OCI-LY7 (cell line): ENCODE measurements at regions not wholly inside any gene's neighbourhood (a gene's known extent, or its start where the extent isn't known, plus 50 kb on each side); places are given as distances from the start of the nearest gene placed in this dataset.

Experiments used
- BruUV-seq: library from RNA; stranded (reverse); fragments of 400-500 nt; replicated peaks from 2 replicates; lab custom pipeline; 2021; lab: Mats Ljungman, UMichigan
- CTCF ChIA-PET: fragments of 300-600 bp; sonication (Branson Sonifier 250); formaldehyde crosslinking; loops from one replicate; lab custom pipeline; 2022; ENCODE audit warnings: antibody characterized with exemption; ENCODE audit not compliant: unreplicated experiment; lab: Charles Lee
- POLR2A ChIA-PET: fragments of 300-600 bp; sonication (Branson Sonifier 250); formaldehyde crosslinking; loops from one replicate; lab custom pipeline; 2022; ENCODE audit warnings: antibody characterized with exemption; lab: Charles Lee
- DNase-seq: peaks from one replicate; pipeline ENCODE4 v3.0.0-alpha.2; 2015; ENCODE audit warnings: low spot score
- H2AFZ ChIP-seq: fragments of 200-600 bp; sonication (generic), shearing (Covaris generic); 2 replicates; pipeline ENCODE4 v1.6.1; 2014; ENCODE audit warnings: mild to moderate bottlenecking, antibody characterized with exemption, low read length, moderate library complexity
- H3K27ac ChIP-seq: fragments of 200-600 bp; sonication (generic); 2 replicates; pipeline ENCODE4 v1.5.1; 2014; ENCODE audit warnings: mixed run types, low read depth, mild to moderate bottlenecking, moderate library complexity, low read length, inconsistent platforms; ENCODE audit not compliant: poor library complexity, severe bottlenecking
- H3K36me3 ChIP-seq: fragments of 200-600 bp; sonication (generic); 2 replicates; pipeline ENCODE4 v1.6.1; 2014; ENCODE audit warnings: mild to moderate bottlenecking, antibody characterized with exemption, low read length, moderate library complexity, mixed read lengths; ENCODE audit not compliant: insufficient read depth
- H3K4me1 ChIP-seq: fragments of 200-600 bp; sonication (generic); 2 replicates; pipeline ENCODE4 v1.5.1; 2014; ENCODE audit warnings: mild to moderate bottlenecking, low read length; ENCODE audit not compliant: insufficient read depth, poor library complexity, severe bottlenecking
- H3K4me2 ChIP-seq: fragments of 200-600 bp; sonication (generic); 2 replicates; pipeline ENCODE4 v1.6.1; 2014; ENCODE audit warnings: mild to moderate bottlenecking, low read length
- H3K4me3 ChIP-seq: fragments of 200-600 bp; sonication (generic); 2 replicates; pipeline ENCODE4 v1.5.1; 2014; ENCODE audit warnings: mild to moderate bottlenecking, low read depth, low read length; ENCODE audit not compliant: poor library complexity, severe bottlenecking
- H3K79me2 ChIP-seq: fragments of 200-600 bp; sonication (generic); 2 replicates; pipeline ENCODE4 v1.6.1; 2016; ENCODE audit warnings: low read depth, mild to moderate bottlenecking, low read length, moderate library complexity, mixed read lengths; ENCODE audit not compliant: insufficient read depth
- H3K9me2 ChIP-seq: fragments of 200-600 bp; sonication (generic); 2 replicates; pipeline ENCODE4 v1.6.1; 2016; ENCODE audit warnings: mild to moderate bottlenecking, low read length, mixed read lengths; ENCODE audit not compliant: insufficient read depth
- H3K9me3 ChIP-seq: fragments of 200-600 bp; sonication (generic); 2 replicates; pipeline ENCODE4 v1.6.1; 2014; ENCODE audit warnings: mild to moderate bottlenecking, mixed run types, low read length, mixed read lengths
- H4K20me1 ChIP-seq: fragments of 200-600 bp; sonication (generic); 2 replicates; pipeline ENCODE4 v1.6.1; 2014; ENCODE audit warnings: mild to moderate bottlenecking, antibody characterized with exemption, low read length, moderate library complexity, mixed read lengths; ENCODE audit not compliant: insufficient read depth
- EZH2phosphoT487 ChIP-seq: fragments of 200-600 bp; sonication (generic); IDR thresholded peaks from 2 replicates; pipeline ENCODE4 v1.6.1; 2018; ENCODE audit warnings: low read depth, borderline replicate concordance, mild to moderate bottlenecking, mixed run types, antibody characterized with exemption, low read length, moderate library complexity, mixed read lengths
- intact Hi-C: fragments of 100-400 bp; cut with micrococcal nuclease; formaldehyde crosslinking; loops from one replicate; pipeline ENCODE4 v1.10.0; 2022; ENCODE audit not compliant: unreplicated experiment
- TF ChIP-seq, protein P1 (sequence below): fragments of 200-600 bp; sonication (generic); conservative IDR thresholded peaks from 2 replicates; pipeline ENCODE4 v1.5.1; 2014; ENCODE audit warnings: mild to moderate bottlenecking, antibody characterized with exemption, low read length, moderate library complexity, mixed read lengths

DNA sequence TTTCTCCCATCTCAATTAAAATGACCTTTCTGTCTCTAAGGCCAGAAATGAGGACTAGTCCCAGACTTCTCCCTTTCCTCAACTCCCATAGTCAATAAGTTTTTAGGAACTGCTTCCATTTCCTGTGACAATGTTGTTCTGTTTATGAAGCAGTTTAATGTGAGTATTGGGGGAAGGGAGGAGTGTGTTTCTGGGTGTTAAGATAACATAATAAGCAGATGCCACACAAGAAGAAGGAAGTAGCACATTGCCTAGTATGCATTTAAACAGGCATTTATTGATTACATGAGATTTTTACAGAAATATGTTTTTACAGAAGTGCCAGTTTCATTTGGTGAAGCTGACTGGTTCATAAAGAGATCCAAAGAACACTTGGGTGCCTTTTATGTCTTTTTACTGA lies 65.6 kb upstream of the TNR start:
- ChIA-PET CTCF (no interaction called here), POLR2A (interaction anchor here (0.6 to 0.8 kb wide), 2 partner anchors 430 to 438 kb away, joined by 3 read pairs; no protein-coding TSS in a partner anchor)
- Histone ChIP-seq H3K36me3 (no peaks in the 10 kb centered on the region), H3K4me2 (no peak overlapping the region), H4K20me1 (no peaks in the 10 kb centered on the region), H3K9me2 (no peaks in the 10 kb centered on the region), H3K79me2 (no peaks in the 10 kb centered on the region), H3K9me3 (no peaks in the 10 kb centered on the region), H3K27ac (no peak overlapping the region), H3K4me1 (no peaks in the 10 kb centered on the region), H3K4me3 (no peak overlapping the region), H2AFZ (no peak overlapping the region)
- BruUV-seq = no TSS peak
- no peak for DNase-seq
- intact Hi-C loops = no loop called here
- TF ChIP-seq, protein P1, sequence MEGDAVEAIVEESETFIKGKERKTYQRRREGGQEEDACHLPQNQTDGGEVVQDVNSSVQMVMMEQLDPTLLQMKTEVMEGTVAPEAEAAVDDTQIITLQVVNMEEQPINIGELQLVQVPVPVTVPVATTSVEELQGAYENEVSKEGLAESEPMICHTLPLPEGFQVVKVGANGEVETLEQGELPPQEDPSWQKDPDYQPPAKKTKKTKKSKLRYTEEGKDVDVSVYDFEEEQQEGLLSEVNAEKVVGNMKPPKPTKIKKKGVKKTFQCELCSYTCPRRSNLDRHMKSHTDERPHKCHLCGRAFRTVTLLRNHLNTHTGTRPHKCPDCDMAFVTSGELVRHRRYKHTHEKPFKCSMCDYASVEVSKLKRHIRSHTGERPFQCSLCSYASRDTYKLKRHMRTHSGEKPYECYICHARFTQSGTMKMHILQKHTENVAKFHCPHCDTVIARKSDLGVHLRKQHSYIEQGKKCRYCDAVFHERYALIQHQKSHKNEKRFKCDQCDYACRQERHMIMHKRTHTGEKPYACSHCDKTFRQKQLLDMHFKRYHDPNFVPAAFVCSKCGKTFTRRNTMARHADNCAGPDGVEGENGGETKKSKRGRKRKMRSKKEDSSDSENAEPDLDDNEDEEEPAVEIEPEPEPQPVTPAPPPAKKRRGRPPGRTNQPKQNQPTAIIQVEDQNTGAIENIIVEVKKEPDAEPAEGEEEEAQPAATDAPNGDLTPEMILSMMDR = no peak
- no peak for TF ChIP-seq EZH2phosphoT487

DNA sequence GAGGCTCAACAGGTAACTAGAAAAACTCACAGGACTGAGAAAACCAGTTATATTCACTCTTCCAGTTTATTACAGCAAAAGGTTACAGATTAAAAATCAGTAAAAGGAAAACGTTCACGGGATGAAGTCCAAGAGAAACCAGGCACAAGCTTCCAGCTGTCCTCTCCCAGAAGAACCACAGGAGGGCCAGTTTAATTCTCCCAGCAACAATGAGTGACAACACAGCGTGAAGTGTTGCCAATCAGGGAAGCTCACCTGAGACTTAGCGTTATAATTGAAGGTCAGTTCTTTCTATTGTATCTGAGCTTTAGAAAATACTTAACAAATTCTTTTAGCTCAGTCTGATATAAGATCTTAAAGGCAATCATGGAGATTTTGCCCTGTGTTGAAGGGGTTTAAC lies 65.2 kb upstream of the TNR start:
- Histone ChIP-seq H3K9me2 (no peaks in the 10 kb centered on the region), H3K9me3 (no peaks in the 10 kb centered on the region), H3K27ac (no peak overlapping the region), H4K20me1 (no peaks in the 10 kb centered on the region), H3K4me2 (no peak overlapping the region), H3K79me2 (no peaks in the 10 kb centered on the region), H3K4me1 (no peaks in the 10 kb centered on the region), H3K36me3 (no peaks in the 10 kb centered on the region), H2AFZ (no peak overlapping the region), H3K4me3 (no peak overlapping the region)
- CTCF ChIA-PET = no interaction called here
- no TSS peak for BruUV-seq
- intact Hi-C loops = no loop called here
- POLR2A ChIA-PET = interaction anchor here (0.6 to 0.8 kb wide), 2 partner anchors 429 to 437 kb away, joined by 3 read pairs; no protein-coding TSS in a partner anchor
- TF ChIP-seq EZH2phosphoT487 = no peak
- TF ChIP-seq, protein P1 = no peak
- no peak for DNase-seq

- H3K79me2 ChIP-seq = no peaks in the 10 kb centered on the region
- no peaks in the 10 kb centered on the region for H3K9me3 ChIP-seq
- intact Hi-C loops = no loop called here
- H2AFZ ChIP-seq = no peak overlapping the region
- no peak overlapping the region for H3K4me2 ChIP-seq
- H3K9me2 ChIP-seq = no peaks in the 10 kb centered on the region
- no peak overlapping the region for H3K27ac ChIP-seq
- no peak overlapping the region for H3K4me3 ChIP-seq
- H3K36me3 ChIP-seq = no peaks in the 10 kb centered on the region
- ChIA-PET POLR2A (no interaction called here), CTCF (no interaction called here)
- no peaks in the 10 kb centered on the region for H4K20me1 ChIP-seq
- TF ChIP-seq, protein P1 = no peak
- no peak for TF ChIP-seq EZH2phosphoT487
- no peak for DNase-seq
- no peaks in the 10 kb centered on the region for H3K4me1 ChIP-seq
- no TSS peak for BruUV-seq
Measured at GRCh38 chr1:175804561-175804960, 61.2 kb upstream of the TNR start.
